ENCODE measurements at regions not wholly inside any gene's neighbourhood (a gene's known extent, or its start where the extent isn't known, plus 50 kb on each side); places are given as distances from the start of the nearest gene placed in this dataset.

DNA sequence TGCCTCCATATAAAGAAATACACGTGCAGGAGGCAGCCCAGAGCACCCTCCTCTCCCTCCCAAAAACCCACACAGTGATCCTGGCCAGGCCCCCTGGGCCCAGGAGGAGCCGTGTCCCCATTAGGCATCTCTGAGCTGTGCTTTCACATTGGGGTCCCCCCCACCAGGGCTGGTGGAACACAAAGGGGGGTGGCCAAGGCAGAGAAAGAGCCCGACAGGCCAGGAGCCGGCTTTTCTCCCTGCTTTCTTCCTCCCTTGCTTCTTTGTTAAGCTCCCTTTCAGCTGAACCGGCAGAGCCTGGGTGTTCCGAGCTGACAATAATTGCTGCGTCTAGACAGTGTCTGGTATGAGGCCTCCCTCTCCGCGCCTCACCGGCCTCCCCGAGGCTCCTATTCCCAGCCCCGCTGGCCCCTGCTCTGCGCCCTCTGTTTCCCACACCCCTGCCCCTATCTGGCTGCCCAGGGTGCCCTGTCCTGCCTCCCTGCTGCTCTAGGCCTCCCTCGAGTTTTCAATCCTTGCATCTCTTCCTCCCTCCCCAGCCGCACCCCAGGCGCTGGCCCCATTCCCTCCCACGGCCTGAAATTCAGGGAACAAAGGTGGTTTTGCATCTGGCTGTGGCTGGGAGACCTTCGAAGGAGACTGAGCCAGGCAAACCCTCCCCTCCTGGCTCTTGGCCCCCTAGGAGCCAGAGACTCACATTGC, 120.6 kb downstream of the C9orf50 start:
- peak overlapping the region; percentile 97 to 100 (median 98) for H3K27ac ChIP-seq (replicated peaks in 1 of 4)
- intact Hi-C loops (cut with DNase I): loop anchor here (5.0 kb wide), 4 partner anchors 47 to 318 kb away; no protein-coding TSS in a partner anchor
- peak overlapping the region in 1 of 4 donors; percentile 4 for H3K4me3 ChIP-seq
- peaks cover 0 to 25% (median 15%) of the 10 kb centered on the region in 4 donors for H3K36me3 ChIP-seq
- no peak for TF ChIP-seq EP300 (IDR thresholded peaks at IDR 0.05)
- no peak for TF ChIP-seq POLR2A (IDR thresholded peaks at IDR 0.05; ENCODE audit: low read depth)
- TF ChIP-seq, protein P1, sequence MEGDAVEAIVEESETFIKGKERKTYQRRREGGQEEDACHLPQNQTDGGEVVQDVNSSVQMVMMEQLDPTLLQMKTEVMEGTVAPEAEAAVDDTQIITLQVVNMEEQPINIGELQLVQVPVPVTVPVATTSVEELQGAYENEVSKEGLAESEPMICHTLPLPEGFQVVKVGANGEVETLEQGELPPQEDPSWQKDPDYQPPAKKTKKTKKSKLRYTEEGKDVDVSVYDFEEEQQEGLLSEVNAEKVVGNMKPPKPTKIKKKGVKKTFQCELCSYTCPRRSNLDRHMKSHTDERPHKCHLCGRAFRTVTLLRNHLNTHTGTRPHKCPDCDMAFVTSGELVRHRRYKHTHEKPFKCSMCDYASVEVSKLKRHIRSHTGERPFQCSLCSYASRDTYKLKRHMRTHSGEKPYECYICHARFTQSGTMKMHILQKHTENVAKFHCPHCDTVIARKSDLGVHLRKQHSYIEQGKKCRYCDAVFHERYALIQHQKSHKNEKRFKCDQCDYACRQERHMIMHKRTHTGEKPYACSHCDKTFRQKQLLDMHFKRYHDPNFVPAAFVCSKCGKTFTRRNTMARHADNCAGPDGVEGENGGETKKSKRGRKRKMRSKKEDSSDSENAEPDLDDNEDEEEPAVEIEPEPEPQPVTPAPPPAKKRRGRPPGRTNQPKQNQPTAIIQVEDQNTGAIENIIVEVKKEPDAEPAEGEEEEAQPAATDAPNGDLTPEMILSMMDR (IDR thresholded peaks at IDR 0.05): no peak
- TF ChIP-seq POLR2AphosphoS5 (IDR thresholded peaks at IDR 0.05): no peak
- peaks cover 34 to 83% (median 65%) of the 10 kb centered on the region in 4 donors for H3K4me1 ChIP-seq
- WGBS: 29% methylated on average over 18 of the region's 18 CpGs
- H3K9me3 ChIP-seq: no peaks in the 10 kb centered on the region
- no peak for DNase-seq (ENCODE audit: extremely low spot score)
- H3K27me3 ChIP-seq: no peaks in the 10 kb centered on the region

DNA sequence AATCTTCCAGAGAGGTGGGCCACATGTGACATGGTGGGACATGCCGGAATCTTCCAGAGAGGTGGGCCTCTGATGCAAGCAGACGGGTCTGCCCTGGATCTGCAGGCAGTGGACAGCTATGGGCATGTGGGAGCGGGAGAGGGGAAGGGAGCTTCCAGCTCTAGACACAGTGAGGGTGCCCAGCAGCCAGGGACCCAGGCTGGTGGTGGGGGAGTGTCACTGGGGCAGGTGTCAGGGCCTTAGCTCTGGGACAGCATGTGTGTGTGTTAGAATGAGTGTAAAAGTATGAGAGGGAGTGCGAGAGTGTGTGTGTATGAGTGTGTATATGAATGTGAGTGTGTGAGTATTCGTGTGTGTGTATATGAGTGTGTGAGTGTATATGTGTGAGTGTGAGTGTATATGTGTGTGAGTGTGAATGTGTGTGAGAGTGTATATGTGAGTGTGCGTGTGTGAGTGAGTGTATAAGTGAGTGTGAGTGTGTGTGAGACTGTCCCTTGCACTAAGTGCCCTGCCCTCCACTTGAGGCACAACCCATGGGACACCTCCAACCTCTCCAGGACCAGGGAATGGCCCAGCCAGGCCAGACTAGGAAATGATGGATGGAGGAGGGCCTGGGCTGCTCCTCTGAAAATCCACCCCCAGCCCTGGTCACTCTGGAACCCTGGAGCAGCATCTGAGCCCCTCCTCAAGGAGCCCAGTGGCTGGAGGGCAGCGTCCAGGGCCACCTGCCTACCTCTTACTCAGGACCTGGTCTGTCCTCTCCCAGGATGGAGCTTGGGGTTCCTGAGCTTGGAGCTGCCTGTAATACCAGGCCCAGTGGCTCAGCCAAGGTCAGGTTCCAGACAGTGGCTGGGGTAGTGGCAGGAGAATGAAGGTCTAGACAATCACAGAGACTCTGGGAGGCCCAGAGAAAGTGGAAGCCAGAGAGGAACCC, 122.2 kb downstream of the C9orf50 start:
- Histone ChIP-seq H3K4me3 (peak overlapping the region; percentile 64 to 71 (median 66)), H3K27me3 (no peaks in the 10 kb centered on the region), H3K36me3 (peaks cover 0 to 18% (median 12%) of the 10 kb centered on the region in 4 donors), H3K9me3 (no peaks in the 10 kb centered on the region), H3K4me1 (peaks cover 46 to 87% (median 77%) of the 10 kb centered on the region in 4 donors), H3K27ac (replicated peaks in 1 of 4) (peak overlapping the region; percentile 97 to 100 (median 98))
- DNase-seq (ENCODE audit: extremely low spot score): no peak
- intact Hi-C loops (cut with DNase I): loop anchor here (5.0 kb wide), 2 partner anchors 86 to 166 kb away; no protein-coding TSS in a partner anchor
- TF ChIP-seq EP300 (IDR thresholded peaks at IDR 0.05): no peak
- TF ChIP-seq POLR2A (IDR thresholded peaks at IDR 0.05; ENCODE audit: low read depth): no peak
- TF ChIP-seq, protein P1 (IDR thresholded peaks at IDR 0.05): no peak
- peak in 1 of 2 donors; percentile 5 for TF ChIP-seq POLR2AphosphoS5 (IDR thresholded peaks at IDR 0.05)
- 58% methylated on average over 6 of the region's 7 CpGs for WGBS

DNA sequence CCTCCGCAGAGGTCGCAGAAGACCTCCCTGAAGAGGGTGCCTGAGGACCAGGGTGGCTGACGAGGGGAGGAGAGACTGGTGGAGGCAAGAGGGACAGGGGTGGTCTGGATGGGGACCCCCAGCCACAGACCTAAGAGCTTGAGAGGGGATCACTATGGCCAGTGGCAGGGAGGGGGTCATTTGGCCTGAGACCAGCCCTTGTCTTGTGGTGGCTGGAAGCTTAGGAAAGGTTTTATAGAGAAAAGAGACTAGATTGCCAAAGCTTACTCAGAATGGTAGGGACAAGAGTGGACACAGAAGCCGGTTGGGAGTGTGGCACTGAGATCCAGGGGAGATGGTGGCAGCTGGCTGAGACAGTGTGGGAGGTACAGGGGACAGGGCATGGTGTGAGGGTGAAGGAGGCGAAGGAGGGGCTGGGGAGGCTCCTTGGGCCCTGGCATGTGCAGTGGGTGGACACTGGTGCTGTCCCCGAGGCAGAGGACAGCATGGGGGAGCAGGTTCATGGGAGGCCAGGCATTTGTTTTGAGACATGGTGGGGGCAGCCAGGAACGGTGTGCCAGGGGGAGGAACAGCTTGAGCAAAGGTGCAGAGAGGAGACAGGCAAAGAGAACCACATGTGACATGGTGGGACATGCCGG, 123.0 kb downstream of the C9orf50 start:
- Histone ChIP-seq H3K9me3 (no peaks in the 10 kb centered on the region), H3K27ac (replicated peaks in 1 of 4) (peak overlapping the region; percentile 97 to 100 (median 98)), H3K4me1 (peaks cover 50 to 90% (median 82%) of the 10 kb centered on the region in 4 donors), H3K4me3 (peak overlapping the region; percentile 64 to 71 (median 66)), H3K36me3 (peaks cover 0 to 13% (median 7%) of the 10 kb centered on the region in 4 donors), H3K27me3 (no peaks in the 10 kb centered on the region)
- no peak for DNase-seq (ENCODE audit: extremely low spot score)
- 42% methylated on average over 8 of the region's 8 CpGs for WGBS
- intact Hi-C loops (cut with DNase I): loop anchor here (5.0 kb wide), 2 partner anchors 86 to 166 kb away; no protein-coding TSS in a partner anchor
- TF ChIP-seq POLR2AphosphoS5 (IDR thresholded peaks at IDR 0.05) (no peak), POLR2A (IDR thresholded peaks at IDR 0.05; ENCODE audit: low read depth) (no peak), EP300 (IDR thresholded peaks at IDR 0.05) (no peak)
- TF ChIP-seq, protein P1 (IDR thresholded peaks at IDR 0.05): no peak

DNA sequence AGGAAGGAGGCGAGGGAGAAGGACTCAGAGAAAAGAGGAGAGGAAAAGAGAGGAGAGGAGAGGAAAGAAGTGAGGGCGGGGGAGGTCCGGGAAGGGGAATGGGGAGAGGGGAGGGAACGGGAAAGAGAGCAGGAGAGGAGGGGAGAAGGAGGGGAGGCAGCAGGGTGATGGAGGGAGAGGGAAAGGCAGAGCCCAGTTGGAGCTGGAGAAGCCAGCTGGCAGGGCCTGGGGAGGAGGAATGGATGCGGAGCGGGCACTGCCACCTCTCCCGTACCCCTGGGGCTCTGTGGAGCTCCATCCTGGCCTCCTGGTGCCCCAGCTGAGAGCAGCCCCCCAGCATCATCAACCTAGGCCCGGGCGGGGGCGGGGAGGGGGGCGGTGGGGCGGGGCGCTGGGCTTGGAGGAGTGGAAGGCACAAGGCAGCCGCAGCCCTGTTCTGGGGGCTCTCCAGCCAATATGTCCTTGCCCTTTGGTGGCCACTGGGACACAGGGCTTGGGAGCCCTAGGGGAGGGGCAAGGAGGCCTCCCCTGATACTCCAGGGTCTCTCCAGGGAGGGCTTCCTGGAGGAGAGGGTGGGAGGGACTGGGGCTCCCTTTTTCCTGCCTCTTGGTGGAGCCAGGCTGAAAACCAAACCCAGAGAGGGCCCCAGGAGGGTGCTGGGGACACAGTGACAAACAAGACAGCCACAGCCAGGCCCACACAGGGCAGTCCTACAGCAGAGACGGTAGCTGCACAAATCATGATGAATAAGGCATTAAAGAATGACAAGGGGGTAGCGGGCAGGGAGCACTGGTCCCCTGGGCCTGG, 123.7 kb downstream of the C9orf50 start:
- WGBS: 6% methylated on average over 9 of the region's 16 CpGs
- TF ChIP-seq POLR2AphosphoS5 (IDR thresholded peaks at IDR 0.05): peak in 1 of 2 donors; percentile 6
- no peak for TF ChIP-seq EP300 (IDR thresholded peaks at IDR 0.05)
- TF ChIP-seq POLR2A (IDR thresholded peaks at IDR 0.05; ENCODE audit: low read depth): no peak
- TF ChIP-seq, protein P1 (IDR thresholded peaks at IDR 0.05): no peak
- no peaks in the 10 kb centered on the region for H3K9me3 ChIP-seq
- H3K27ac ChIP-seq (replicated peaks in 1 of 4): peak overlapping the region; percentile 97 to 100 (median 98)
- H3K36me3 ChIP-seq: peaks cover 0 to 16% (median 8%) of the 10 kb centered on the region in 4 donors
- H3K4me1 ChIP-seq: peaks cover 56 to 94% (median 89%) of the 10 kb centered on the region in 4 donors
- peak overlapping the region; percentile 64 to 71 (median 66) for H3K4me3 ChIP-seq
- no peak for DNase-seq (ENCODE audit: extremely low spot score)
- intact Hi-C loops (cut with DNase I): loop anchor here (5.0 kb wide), 2 partner anchors 85 to 165 kb away; no protein-coding TSS in a partner anchor
- no peaks in the 10 kb centered on the region for H3K27me3 ChIP-seq

Data from esophagus muscularis mucosa (tissue), 4 donors.